Stimulated activated CD4-positive, alpha-beta T cell treated with anti-CD3 and anti-CD28 coated beads, Interleukin-2, amount 100 ng/mL, for 24 hours (primary cell): ENCODE measurements at regions not wholly inside any gene's neighbourhood (a gene's known extent, or its start where the extent isn't known, plus 50 kb on each side); places are given as distances from the start of the nearest gene placed in this dataset.
"Not testable (repeated sequence)": the region's sequence is repeated elsewhere in the genome, so short reads cannot be mapped to it uniquely, and the experiment has no call there.

Experiments used
- DNase-seq, 2 donors: peaks; one replicate each; pipeline ENCODE4 v3.0.0-alpha.2; 2020

DNA sequence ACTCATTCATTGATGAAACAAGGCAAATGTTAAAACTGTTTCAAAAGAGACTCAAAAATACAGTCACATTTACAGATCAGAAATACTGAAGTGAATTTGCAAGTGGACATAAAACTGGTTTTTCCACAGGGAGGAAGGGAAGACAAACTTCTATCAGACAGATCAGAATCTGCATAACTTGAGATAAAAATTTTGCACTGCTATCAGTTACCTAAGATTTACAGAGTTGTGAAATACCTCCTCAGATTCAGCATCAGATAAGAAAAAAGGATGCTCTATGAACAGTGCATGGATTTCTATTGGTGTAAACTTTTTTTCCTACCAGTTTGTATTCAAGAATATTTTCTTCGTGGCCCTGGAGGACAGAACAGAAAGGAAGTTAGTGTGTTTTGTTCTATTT lies 575.4 kb downstream of the RWDD3 start:
- no peak for DNase-seq

DNA sequence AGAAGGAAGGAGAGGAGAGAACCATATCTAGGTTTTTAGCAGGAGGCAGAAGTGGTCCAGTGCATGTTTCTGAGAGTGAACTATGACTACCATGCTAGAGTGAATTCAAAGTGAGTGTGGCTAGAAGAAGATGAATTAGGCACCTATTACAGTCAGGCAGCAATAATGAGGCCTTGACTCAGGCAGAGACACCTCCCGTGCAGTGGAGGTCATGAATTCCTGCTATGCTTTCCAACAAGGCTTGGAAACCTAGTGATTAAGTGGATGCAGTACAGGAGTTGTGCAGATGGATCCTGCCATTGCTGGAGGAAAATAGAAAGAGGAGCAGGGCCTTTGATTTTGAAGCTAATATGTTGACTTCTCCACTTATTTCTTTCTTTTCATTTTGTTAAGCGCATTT lies 581.5 kb downstream of the RWDD3 start:
- no peak for DNase-seq

DNA sequence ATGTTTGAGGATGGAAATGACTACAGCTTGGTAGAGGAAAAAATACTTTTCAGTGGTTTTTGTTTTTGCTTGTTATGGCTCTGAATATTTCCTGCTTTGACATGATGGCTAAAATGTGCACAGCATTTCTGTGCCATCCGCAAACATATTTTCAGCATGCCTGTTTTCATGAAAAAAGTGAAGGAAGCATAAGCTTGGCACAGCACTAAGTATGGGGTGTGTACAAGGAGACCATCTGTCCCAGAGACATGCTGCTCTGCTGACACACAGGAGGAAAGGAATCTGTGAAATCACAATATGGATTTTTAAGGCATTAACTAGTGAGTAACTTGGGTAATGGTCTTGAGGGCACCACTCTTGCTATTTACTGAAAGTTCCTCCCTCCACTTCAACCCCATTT lies 595.5 kb downstream of the RWDD3 start:
- DNase-seq, result no peak

DNA sequence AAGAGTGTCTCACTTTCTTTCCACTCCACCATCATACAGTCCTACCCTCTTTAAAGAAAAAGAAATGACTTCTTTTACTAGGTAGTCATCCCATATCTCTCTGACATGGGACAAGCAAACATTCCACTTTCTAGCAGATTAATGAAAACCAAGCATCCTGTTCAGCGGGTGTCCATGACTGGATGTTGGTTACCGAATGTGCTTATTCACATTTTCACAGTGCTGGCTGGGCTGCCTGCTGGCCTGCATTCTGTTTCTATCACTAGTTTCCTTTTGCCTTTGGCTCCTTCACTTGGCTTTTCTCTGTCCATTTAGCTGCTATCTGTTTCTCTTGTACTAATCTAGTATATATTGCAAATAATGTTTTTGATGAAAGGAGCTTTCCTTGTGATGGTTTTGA lies 598.4 kb downstream of the RWDD3 start:
- no peak for DNase-seq

DNA sequence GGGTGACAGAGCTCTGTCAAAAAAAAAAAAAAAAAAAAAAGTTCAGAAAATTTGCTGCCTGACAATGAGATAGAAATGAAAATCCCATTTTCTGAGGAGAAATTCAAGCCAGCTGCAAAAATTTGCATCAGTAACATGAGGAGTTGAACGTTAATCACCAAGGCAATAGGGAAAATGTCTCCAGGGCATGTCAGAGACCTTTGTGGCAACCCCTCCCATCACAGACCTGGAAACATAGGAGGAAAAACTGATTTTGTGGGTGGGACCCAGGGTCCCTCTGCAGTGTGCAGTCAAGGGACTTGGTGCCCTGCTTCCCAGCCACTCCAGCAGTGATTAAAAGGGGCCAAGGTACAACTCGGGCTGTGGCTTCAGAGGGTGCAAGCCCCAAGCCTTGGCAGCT lies 615.4 kb downstream of the RWDD3 start:
- DNase-seq, result no peak

DNA sequence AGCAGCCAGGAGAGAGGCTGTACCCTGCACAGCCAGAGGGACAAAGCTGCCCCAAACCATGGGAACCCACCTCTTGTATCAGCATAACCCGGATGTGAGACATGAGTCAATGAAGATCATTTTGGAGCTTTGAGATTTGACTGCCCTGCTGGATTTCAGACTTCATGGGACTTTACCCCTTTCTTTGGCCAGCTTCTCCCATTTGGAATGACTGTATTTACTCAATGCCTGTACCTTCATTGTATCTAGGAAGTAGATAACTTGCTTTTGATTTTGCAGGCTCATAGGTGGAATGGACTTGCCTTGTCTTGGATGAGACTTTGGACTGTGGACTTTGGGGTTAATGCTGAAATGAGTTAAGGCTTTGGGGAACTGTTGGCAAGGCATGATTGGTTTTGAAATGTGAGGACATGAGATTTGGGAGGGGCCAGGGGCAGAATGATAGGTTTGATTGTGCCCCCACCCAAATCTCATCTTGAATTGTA lies 616.2 kb downstream of the RWDD3 start:
- no peak for DNase-seq

DNA sequence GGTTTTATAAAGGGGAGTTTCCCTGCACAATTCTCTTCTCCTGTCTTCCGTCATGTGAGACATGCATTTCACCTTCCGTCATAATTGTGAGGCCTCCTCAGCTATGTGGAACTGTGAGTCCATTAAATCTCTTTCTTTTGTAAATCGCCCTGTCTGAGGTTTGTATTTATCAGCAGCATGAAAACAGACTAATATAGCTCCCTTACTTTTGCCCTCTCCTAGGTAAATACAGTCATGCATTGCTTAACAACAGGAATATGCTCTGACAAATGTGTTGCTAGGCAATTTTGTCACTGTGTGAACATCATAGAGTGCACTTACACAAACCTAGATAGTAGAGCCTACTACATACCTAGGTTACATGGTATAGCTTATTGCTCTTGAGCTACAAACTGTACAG lies 616.8 kb downstream of the RWDD3 start:
- DNase-seq, result no peak

DNA sequence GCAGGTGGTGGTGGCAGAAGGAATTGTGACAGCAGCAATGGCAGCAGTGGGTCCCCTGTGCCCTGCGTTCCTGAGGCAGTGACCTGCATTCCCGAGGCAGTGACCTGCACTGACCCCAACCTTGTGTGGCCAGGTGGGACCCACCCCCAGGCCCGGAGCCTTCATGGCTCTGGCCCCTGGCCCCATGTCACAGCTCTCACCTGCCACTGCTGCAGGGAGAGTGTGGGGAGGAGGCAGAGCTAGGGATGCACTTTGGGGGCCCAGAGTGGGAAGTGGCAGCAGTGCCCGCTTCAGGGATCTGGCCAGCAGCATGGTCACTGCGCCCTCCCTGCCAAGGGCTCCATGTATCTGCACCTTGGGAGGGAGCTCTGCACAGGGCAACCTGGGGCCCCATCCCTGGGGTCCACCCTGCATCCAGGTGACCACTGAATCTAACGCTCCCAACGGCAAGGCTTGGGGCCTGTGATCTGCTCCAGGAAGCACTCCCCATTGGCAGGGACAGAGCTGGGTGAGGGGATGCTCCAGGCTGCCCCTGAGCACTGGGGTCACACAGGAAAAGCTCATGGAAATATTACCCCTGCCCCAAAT lies 618.6 kb downstream of the RWDD3 start:
- DNase-seq, result no peak

DNA sequence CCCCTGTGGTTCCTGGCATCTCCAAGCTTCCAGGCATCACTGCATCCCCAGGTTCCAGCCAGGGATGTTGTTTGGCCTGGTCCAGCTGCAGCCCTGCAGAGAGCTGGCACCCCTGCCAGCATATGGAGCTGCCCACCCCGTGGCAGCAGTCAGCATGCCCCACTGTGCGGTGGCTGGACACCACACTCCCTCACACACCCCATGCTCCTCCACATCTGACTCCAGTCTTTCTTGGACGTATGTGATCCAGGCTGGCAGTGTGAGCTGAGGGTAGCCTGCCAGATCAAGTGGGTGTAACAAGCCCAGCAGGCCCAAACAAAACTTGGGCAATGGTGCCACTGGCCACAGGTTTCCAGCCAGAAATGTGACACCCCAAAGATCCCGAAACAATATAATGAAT lies 620.4 kb downstream of the RWDD3 start:
- DNase-seq, result no peak

DNA sequence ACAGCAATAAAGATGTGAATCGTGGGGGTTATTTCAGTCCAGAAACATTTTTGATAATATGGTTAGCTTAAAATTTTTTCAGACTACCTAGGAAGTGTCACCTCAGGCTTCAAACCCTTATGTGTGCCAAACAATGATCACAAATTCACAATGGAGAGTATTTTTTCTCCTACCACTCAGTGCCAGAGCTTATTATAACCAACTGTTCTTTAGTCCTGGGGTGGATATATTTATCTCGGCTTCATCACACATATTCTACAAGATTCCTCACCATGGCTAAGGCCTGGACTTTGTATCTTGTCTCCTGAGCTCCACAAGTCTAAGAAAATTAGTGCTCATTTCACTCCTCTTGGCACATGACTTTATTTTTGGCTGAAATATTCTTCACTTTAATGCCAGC lies 629.1 kb downstream of the RWDD3 start:
- DNase-seq, result no peak

DNA sequence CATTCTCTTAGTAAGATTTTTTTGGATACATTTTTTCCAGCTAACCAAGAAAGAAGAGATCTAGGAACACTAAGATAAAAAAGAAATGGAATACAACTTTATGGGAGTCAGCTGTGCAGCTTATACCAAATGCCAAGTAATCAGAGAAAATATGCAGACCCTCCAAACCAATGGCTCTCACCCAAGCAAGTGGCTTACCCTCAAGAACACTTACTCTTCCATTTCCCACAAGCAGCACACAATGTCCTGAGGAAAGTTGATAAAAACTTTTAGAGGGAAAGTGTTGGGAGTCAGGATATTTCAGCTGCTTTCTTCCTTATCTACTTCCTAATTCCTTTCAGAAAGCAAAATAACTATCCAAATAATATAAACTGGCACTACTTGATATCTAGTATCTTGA lies 631.8 kb downstream of the RWDD3 start:
- DNase-seq, result no peak

DNA sequence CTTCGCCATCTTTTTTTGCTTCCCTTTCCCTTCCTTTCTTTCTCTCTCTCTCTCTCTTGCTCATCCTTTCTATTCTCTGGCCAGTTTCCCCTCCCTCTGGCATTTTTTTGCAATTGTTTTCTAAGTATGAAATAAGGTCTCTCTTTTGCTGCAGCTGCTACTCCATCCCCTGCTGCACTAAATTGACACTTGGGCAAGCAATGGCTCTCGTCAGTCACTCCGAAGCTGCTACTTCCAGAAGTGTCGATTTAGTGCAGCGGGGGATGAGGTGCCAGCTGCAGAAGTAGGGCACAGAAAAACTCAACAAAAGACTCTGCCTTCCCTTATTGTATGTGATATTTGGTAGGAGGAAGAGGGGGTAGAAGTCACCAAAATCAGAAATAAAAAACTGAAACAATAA lies 642.3 kb downstream of the RWDD3 start:
- DNase-seq, result no peak

DNA sequence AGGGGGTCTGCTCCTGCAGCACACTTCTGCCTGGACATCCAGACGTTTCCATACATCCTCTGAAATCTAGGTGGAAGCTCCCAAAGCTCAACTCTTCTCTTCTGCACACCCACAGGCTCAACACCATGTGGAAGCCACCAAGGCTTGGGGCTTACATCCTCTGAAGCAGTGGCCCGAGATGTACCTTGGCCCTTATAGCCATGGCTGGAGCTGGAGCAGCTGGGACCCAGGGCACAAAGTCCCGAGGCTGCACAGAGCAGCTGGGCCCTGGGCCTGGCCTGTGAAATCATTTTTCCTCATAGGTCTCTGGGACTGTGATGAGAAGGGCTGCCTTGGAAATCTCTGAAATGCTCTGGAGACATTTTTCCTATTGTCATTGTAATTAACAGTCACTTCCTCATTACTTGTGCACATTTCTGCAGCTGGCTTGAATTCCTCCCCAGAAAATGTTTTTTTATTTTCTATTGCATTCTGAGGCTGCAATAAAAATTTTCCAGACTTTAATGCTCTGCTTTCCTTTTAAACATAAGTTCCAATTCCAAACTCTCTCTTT lies 645.6 kb downstream of the RWDD3 start:
- no peak for DNase-seq

DNA sequence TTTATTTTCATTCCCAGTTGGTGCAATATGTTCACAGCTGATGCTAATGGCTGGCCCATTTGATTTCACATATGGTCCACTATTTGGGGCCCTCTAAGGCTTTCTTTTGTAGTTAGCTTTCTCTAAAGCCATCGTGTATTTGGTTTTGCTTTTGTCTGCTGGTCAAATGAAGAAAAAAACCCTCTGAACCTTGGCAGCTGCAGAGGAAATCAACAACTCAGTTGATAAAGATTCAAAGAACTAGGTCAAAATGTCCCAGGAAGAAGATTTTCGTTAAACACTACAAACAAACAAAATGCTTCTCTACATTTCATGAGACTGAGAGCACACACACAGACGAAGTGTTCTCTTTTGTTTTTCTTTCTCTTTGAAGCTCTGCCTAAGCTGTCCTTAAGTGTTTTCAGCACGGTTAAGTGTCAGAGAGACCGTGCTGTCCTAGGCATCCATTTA lies 655.0 kb downstream of the RWDD3 start:
- no peak for DNase-seq

DNA sequence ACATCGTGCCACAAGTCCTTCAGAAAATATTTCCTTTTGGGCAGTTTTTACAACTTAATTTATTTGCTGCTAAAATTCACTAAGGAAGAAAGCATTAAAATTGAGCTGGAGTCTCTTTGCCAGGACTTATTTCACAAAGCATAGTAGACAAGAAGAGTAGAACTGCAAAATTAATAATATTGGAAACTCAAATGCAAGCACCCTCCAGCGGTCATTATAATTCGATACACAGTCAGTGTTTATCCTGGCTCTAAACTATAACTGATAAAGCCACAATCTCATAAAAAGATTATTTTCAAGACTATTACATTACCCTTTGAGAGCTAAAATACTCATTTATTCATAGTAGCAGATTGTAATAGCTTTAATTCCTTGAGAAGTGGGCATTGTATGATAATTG lies 655.4 kb downstream of the RWDD3 start:
- DNase-seq, result no peak

DNA sequence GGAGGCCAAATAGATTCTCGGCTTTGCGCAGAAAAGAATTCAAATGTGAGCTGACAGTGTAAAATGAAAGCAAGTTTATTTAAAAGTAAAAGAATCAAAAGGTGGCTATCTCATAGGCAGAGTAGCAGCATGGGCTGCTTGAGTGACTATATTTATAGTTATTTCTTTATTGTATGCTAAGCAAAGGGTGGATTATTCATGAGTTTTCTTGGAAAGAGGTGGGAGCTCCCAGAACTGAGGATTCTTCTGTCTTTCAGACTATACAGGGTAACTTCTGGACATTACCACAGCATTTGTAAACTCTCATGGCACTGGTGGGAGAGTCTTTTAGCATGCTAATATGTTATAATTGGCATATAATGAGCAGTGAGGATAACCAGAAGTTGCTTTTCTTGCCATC lies 659.9 kb downstream of the RWDD3 start:
- DNase-seq, result no peak

DNA sequence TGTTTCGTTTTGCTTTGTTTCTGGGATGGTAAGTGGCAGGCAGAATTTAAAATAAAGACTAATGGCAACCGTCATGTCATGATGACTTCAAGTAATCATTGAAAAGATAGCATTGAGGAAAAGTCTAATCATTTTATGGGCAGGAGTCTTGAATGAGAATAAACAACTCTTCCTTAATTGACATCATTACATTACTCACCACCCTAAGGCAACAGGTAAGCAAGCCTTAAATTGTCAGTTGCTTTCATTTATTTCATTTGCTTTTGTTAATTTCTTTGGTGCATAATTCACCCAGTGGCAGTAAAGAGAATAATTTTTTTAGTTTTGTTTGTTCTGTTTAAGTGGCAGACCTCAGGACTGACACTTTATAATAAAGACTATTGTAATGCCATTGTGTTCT lies 669.0 kb downstream of the RWDD3 start:
- no peak for DNase-seq

DNA sequence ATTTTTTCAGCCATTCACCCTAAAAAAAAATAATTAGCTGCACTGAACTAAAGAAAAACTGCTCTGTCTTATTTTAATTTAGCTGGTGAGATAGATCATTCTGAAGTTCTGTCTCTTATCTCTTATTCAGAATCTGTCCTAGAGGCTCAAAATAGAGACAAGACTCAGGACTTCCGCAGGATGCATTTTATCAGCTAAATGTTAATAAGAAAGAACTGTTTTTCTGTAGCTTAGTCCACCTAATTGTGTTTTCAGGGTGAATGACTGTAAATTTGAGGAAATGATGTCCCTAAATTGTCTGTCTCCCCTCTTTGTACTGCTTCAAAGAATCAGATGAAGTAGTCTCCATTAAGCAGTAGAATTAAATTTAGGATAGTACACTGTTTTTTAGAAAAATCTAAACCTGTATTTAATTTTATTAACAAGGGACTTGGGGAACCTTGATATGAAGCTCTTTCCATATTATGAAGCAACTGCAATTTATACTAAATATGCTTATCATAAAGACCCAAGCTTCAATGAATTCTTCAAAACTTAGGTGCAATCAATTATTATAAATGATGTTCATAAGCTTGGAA lies 671.9 kb downstream of the RWDD3 start:
- DNase-seq, result no peak

DNA sequence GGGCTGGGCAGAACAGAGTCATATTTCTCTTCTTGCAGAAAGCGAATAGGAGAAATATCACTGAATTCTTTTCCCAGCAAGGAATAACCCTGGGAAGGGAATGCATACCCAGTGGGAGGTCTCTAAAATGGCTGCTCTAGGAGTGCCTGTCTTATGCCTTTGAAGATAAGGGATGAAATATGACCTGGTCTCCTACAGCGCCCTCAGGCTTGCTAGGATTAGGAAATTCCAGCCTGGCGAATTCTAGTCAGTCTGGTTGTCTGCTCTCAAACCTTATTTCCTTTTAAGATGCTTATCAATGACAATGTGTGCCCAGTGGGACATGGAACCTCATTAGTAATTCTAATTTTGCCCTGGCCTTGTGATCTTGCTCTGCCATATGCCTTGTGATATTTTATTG lies 677.7 kb downstream of the RWDD3 start:
- DNase-seq, result not testable (repeated sequence)

DNA sequence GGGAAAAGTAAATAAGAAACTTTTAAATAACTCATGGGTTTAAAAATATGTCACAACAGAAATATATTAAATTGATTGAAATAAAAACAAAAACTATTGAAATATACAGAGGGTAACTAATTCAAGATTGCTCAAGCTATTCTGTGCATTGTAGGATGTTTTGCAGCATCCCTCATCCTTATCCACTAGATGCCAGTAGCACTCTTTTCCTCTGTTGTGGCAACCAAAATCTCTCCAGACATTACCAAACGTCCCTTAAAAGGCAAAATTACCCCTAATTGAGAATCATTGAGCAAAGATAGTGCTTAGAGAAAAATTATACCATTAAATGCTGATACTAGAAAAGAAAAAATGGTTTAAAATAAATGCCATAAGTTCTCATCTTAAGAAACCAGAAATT lies 682.6 kb downstream of the RWDD3 start:
- DNase-seq, result no peak

DNA sequence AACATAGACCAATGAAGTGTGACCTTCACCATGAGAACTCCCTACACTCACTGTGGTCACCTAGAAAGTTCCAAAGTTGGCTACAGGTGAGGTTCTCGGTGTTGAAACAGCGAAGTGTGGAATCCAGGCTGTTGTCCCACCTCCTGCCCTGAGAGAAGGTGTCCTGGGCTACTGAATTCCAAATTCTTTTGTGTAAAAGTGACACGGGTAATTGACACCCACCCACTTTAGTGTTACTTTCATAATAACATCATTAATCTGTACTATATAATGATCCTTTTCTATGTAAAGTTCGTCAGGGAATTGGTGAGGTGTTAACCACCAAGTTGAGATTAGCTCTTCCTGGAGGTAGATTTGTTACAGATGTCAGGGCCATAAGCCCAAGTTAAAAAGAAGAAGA lies 690.7 kb downstream of the RWDD3 start:
- no peak for DNase-seq

DNA sequence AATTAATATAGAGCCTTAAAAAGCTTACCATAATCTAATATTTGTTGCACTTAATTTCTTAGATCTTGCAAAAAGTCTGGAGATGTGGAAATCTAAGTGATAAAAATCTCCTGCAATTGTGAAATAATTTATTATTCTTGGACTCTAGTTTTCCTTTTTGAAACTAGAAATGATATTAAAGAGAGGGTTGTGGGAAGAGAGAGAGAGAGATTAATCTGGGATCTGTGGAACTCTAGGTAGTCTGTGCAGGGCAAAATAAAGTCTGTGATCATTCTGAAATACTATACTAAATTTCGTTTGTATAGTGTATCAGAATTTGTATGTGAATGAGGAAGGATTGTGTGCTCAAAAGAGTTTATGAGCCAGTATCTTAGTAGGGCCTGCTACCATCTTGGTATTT lies 692.3 kb downstream of the RWDD3 start:
- no peak for DNase-seq

DNA sequence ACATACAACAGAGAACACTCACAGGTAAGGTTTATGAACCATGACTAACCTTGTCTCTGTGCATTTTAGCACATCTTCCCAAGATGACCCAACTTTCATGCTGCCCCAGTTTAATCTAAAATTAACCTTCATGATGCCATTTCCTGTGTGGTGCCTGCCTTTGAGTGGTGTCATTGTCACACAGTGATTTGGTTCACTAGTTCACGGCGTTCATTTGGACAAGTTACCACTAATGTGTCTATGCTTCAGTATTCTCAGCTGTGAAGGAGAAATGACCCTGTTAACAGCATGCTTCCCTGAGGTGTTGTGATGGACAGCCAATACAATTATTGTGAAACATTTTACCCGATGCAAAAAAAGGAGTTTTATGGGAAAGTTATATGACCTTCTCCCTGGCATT lies 693.1 kb downstream of the RWDD3 start:
- DNase-seq, result no peak

DNA sequence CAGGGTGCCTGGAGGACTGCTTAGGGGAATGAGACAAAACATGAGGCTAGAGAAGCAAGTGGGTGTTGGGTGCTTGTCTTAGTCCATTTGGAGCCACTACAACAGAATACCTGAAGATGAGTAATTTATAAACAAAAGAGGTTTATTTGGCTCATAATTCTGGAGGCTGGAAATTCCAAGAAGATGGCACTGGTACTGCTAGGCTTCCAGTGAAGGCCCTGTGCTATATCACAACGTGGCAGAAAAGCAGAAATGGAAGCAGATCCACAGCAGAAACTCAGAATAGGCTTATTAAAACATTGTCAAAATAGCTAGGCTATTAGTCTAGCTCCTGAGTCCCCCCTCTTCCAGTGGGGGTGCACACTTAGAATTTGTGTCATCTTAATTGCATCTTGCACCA lies 701.7 kb downstream of the RWDD3 start:
- DNase-seq, result no peak
